ENCODE measurements at regions not wholly inside any gene's neighbourhood (a gene's known extent, or its start where the extent isn't known, plus 50 kb on each side); places are given as distances from the start of the nearest gene placed in this dataset.
A peak's percentile ranks its signal among the peaks of the same experiment; 100 is the strongest.

- Histone ChIP-seq H3K36me3 (ENCODE audit: control insufficient read depth in 2 of 2, insufficient read depth in 1 of 2, low read length in 2 of 2) (no peaks in the 10 kb centered on the region), H3K27ac (ENCODE audit: extremely low read depth, low read depth, low read length) (no peak overlapping the region), H3K4me3 (ENCODE audit: low read depth, low read length) (no peak overlapping the region), H3K4me1 (ENCODE audit: control insufficient read depth, insufficient read depth, low read length) (no peaks in the 10 kb centered on the region), H3K9me3 (ENCODE audit: control insufficient read depth, insufficient read depth, low read depth, low read length) (no peaks in the 10 kb centered on the region)
- POLR2A ChIA-PET = no interaction called here
- TF ChIP-seq ZNF76 (tag by site-specific recombination; IDR thresholded peaks at IDR 0.05; ENCODE audit: borderline replicate concordance, low read depth) = no peak
- no peak for TF ChIP-seq MYNN (tag by site-specific recombination; IDR thresholded peaks at IDR 0.05; ENCODE audit: borderline replicate concordance)
- TF ChIP-seq KLF10 (tag by site-specific recombination; IDR thresholded peaks at IDR 0.05) = no peak
- TF ChIP-seq ZNF664 (tag by site-specific recombination; IDR thresholded peaks at IDR 0.05) = no peak
- TF ChIP-seq ZNF658 (tag by site-specific recombination; IDR thresholded peaks at IDR 0.05) = no peak
- TF ChIP-seq ZNF843 (tag by site-specific recombination; IDR thresholded peaks at IDR 0.05) = no peak
- no peak for TF ChIP-seq ZNF366 (tag by site-specific recombination; conservative IDR thresholded peaks at IDR 0.05)
- no peak for TF ChIP-seq ZNF2 (tag by site-specific recombination; IDR thresholded peaks at IDR 0.05)
- no peak for TF ChIP-seq ZNF280D (tag by site-specific recombination; IDR thresholded peaks at IDR 0.05)
- TF ChIP-seq ZBTB7A (tag by site-specific recombination; IDR thresholded peaks at IDR 0.05; ENCODE audit: low read depth) = no peak
- TF ChIP-seq ZBTB17 (tag by site-specific recombination; IDR thresholded peaks at IDR 0.05) = no peak
- no peak for TF ChIP-seq ZNF530 (tag by site-specific recombination; IDR thresholded peaks at IDR 0.05; ENCODE audit: low read depth)
- TF ChIP-seq ZNF624 (tag by site-specific recombination; IDR thresholded peaks at IDR 0.05) = no peak
- CTCF ChIA-PET = no interaction called here
These were observed 367.4 kb upstream of the ANXA10 start for GRCh38 chr4:167724941-167725340.

- no peaks in the 10 kb centered on the region for H3K36me3 ChIP-seq (ENCODE audit: control insufficient read depth in 2 of 2, insufficient read depth in 1 of 2, low read length in 2 of 2)
- ChIA-PET CTCF (no interaction called here), POLR2A (no interaction called here)
- H3K4me3 ChIP-seq (ENCODE audit: low read depth, low read length) = no peak overlapping the region
- no peaks in the 10 kb centered on the region for H3K9me3 ChIP-seq (ENCODE audit: control insufficient read depth, insufficient read depth, low read depth, low read length)
- peak; percentile 74 for TF ChIP-seq ZNF585B (tag by site-specific recombination; IDR thresholded peaks at IDR 0.05)
- no peak for TF ChIP-seq TCF7L2 (IDR thresholded peaks at IDR 0.05; ENCODE audit: borderline replicate concordance, low read depth, low read length)
- no peaks in the 10 kb centered on the region for H3K4me1 ChIP-seq (ENCODE audit: control insufficient read depth, insufficient read depth, low read length)
- no peak overlapping the region for H3K27ac ChIP-seq (ENCODE audit: extremely low read depth, low read depth, low read length)
These were observed 361.6 kb upstream of the ANXA10 start for GRCh38 chr4:167730769-167731168.

GRCh38 chr4:167745024-167745687, 347.2 kb upstream of the ANXA10 start:
- Histone ChIP-seq H3K9me3 (ENCODE audit: control insufficient read depth, insufficient read depth, low read depth, low read length) (no peaks in the 10 kb centered on the region), H3K27ac (ENCODE audit: extremely low read depth, low read depth, low read length) (no peak overlapping the region), H3K4me1 (ENCODE audit: control insufficient read depth, insufficient read depth, low read length) (no peaks in the 10 kb centered on the region), H3K36me3 (ENCODE audit: control insufficient read depth in 2 of 2, insufficient read depth in 1 of 2, low read length in 2 of 2) (no peaks in the 10 kb centered on the region), H3K4me3 (ENCODE audit: low read depth, low read length) (no peak overlapping the region)
- ChIA-PET CTCF (no interaction called here), POLR2A (no interaction called here)
- TF ChIP-seq OVOL3 (tag by site-specific recombination; IDR thresholded peaks at IDR 0.05) (no peak), ZNF311 (tag by site-specific recombination; IDR thresholded peaks at IDR 0.05; ENCODE audit: borderline replicate concordance) (no peak), SP7 (tag by site-specific recombination; IDR thresholded peaks at IDR 0.05) (no peak), HOXC10 (CRISPR knock-in tag; IDR thresholded peaks at IDR 0.05) (no peak), ZNF664 (tag by site-specific recombination; IDR thresholded peaks at IDR 0.05) (no peak), ZNF514 (tag by site-specific recombination; IDR thresholded peaks at IDR 0.05) (no peak), KLF16 (tag by site-specific recombination; IDR thresholded peaks at IDR 0.05) (no peak), IKZF3 (tag by site-specific recombination; IDR thresholded peaks at IDR 0.05) (no peak), ZNF354C (tag by site-specific recombination; IDR thresholded peaks at IDR 0.05; ENCODE audit: borderline replicate concordance, low read depth) (no peak), ZNF132 (tag by site-specific recombination; IDR thresholded peaks at IDR 0.05; ENCODE audit: borderline replicate concordance) (no peak)
